Neural cell (in vitro differentiated cells): ENCODE measurements at regions not wholly inside any gene's neighbourhood (a gene's known extent, or its start where the extent isn't known, plus 50 kb on each side); places are given as distances from the start of the nearest gene placed in this dataset.

ENCODE experiments used
- H2AFZ ChIP-seq: fragments of 200-600, 300-800 bp; sonication (generic), shearing (Covaris generic); 2 replicates; pipeline ENCODE4 v1.6.0; 2014; ENCODE audit warnings: low read depth, mild to moderate bottlenecking, antibody characterized with exemption, low read length, moderate library complexity
- H3F3A ChIP-seq: fragments of 200-600 bp; shearing (Covaris generic); 2 replicates; pipeline ENCODE4 v1.6.1; 2016; ENCODE audit warnings: mild to moderate bottlenecking, moderate library complexity, mixed read lengths, antibody characterized with exemption, low read length; ENCODE audit not compliant: insufficient read depth, poor library complexity, severe bottlenecking
- H3K27ac ChIP-seq: fragments of 200-600, 300-800 bp; sonication (generic), shearing (Covaris generic); 2 replicates; pipeline ENCODE4 v1.5.1; 2014; ENCODE audit warnings: mild to moderate bottlenecking, low read length, moderate library complexity
- H3K27me3 ChIP-seq: fragments of 300-800, 200-600 bp; sonication (generic), shearing (Covaris generic); 2 replicates; pipeline ENCODE4 v1.6.0; 2014; ENCODE audit warnings: mild to moderate bottlenecking, low read depth, low read length, moderate library complexity; ENCODE audit not compliant: insufficient read depth
- H3K36me3 ChIP-seq: fragments of 300-800, 200-600 bp; sonication (generic), shearing (Covaris generic); 2 replicates; pipeline ENCODE4 v1.5.1; 2014; ENCODE audit warnings: mild to moderate bottlenecking, antibody characterized with exemption, low read length, moderate library complexity; ENCODE audit not compliant: insufficient read depth
- H3K4me2 ChIP-seq: fragments of 300-800, 200-600 bp; sonication (generic), shearing (Covaris generic); 2 replicates; pipeline ENCODE4 v1.6.0; 2014; ENCODE audit warnings: mild to moderate bottlenecking, low read length
- H3K4me3 ChIP-seq: fragments of 300-800, 200-600 bp; sonication (generic), shearing (Covaris generic); 2 replicates; pipeline ENCODE4 v1.5.1; 2014; ENCODE audit warnings: mild to moderate bottlenecking, low read length, moderate library complexity
- H3K79me2 ChIP-seq: fragments of 200-600 bp; shearing (Covaris generic); replicated peaks from 2 replicates; pipeline ENCODE4 v1.6.0; 2014; ENCODE audit warnings: mild to moderate bottlenecking, low read length, moderate library complexity; ENCODE audit not compliant: insufficient read depth
- H3K9ac ChIP-seq: fragments of 300-800, 200-600 bp; sonication (generic), shearing (Covaris generic); 2 replicates; pipeline ENCODE4 v1.6.1; 2016; ENCODE audit warnings: mild to moderate bottlenecking, low read length, mixed read lengths
- H3K9me2 ChIP-seq: fragments of 200-600 bp; shearing (Covaris generic); 2 replicates; pipeline ENCODE4 v1.6.1; 2016; ENCODE audit warnings: mild to moderate bottlenecking, low read length, mixed read lengths; ENCODE audit not compliant: insufficient read depth
- H3K9me3 ChIP-seq: fragments of 200-600, 300-800 bp; sonication (generic), shearing (Covaris generic); 2 replicates; pipeline ENCODE4 v1.6.1; 2016; ENCODE audit warnings: mild to moderate bottlenecking, mixed run types, low read length, moderate library complexity, mixed read lengths
- H4K20me1 ChIP-seq: fragments of 200-600 bp; shearing (Covaris generic); 2 replicates; pipeline ENCODE4 v1.6.1; 2016; ENCODE audit warnings: mild to moderate bottlenecking, mixed run types; ENCODE audit not compliant: insufficient read depth
- CTCF ChIP-seq: fragments of 450-650 bp; IDR thresholded peaks from 2 replicates; pipeline ENCODE4 v1.5.1; 2014; ENCODE audit warnings: antibody characterized with exemption, mild to moderate bottlenecking, moderate library complexity; ENCODE audit not compliant: poor library complexity, severe bottlenecking
- EP300 ChIP-seq: fragments of 450-650 bp; conservative IDR thresholded peaks from 2 replicates; pipeline ENCODE4 v1.6.1; 2014; ENCODE audit warnings: antibody characterized with exemption, mild to moderate bottlenecking, moderate library complexity; ENCODE audit not compliant: poor library complexity, severe bottlenecking
- EZH2 ChIP-seq: fragments of 200-600, 300-800 bp; shearing (Covaris generic), sonication (generic); IDR thresholded peaks from 2 replicates; pipeline ENCODE4 v1.6.1; 2014; ENCODE audit warnings: antibody characterized with exemption, low read length, borderline replicate concordance, mild to moderate bottlenecking; ENCODE audit not compliant: insufficient read depth, poor library complexity, severe bottlenecking
- MXI1 ChIP-seq: fragments of 450-650 bp; conservative IDR thresholded peaks from 2 replicates; pipeline ENCODE4 v1.6.1; 2014; ENCODE audit warnings: antibody characterized with exemption, mild to moderate bottlenecking; ENCODE audit not compliant: poor library complexity, severe bottlenecking
- POLR2AphosphoS5 ChIP-seq: IDR thresholded peaks from 2 replicates; pipeline ENCODE4 v1.6.1; 2012
- RAD21 ChIP-seq: fragments of 450-650 bp; conservative IDR thresholded peaks from 2 replicates; pipeline ENCODE4 v1.6.1; 2014; ENCODE audit warnings: antibody characterized with exemption, mild to moderate bottlenecking, moderate library complexity
- REST ChIP-seq: IDR thresholded peaks from 2 replicates; pipeline ENCODE4 v1.6.1; 2012; ENCODE audit warnings: borderline replicate concordance
- SMC3 ChIP-seq: fragments of 450-650 bp; conservative IDR thresholded peaks from 2 replicates; pipeline ENCODE4 v1.6.1; 2014; ENCODE audit warnings: antibody characterized with exemption, mild to moderate bottlenecking, moderate library complexity; ENCODE audit not compliant: poor library complexity
- TAF1 ChIP-seq: IDR thresholded peaks from 2 replicates; pipeline ENCODE4 v1.6.1; 2012; ENCODE audit warnings: low read depth

- Histone ChIP-seq H3K9me2 (no peaks in the 10 kb centered on the region), H3K4me2 (no peak overlapping the region), H3K36me3 (no peaks in the 10 kb centered on the region), H4K20me1 (no peaks in the 10 kb centered on the region), H3K79me2 (no peaks in the 10 kb centered on the region), H3K9me3 (no peaks in the 10 kb centered on the region), H2AFZ (no peak overlapping the region), H3K27ac (no peak overlapping the region), H3K4me3 (no peak overlapping the region), H3K27me3 (no peaks in the 10 kb centered on the region), H3F3A (no peaks in the 10 kb centered on the region), H3K9ac (no peak overlapping the region)
- TF ChIP-seq REST (no peak), POLR2AphosphoS5 (no peak), EP300 (no peak), TAF1 (no peak), CTCF (no peak), EZH2 (no peak), MXI1 (no peak), SMC3 (no peak), RAD21 (no peak)
These were observed 399.2 kb upstream of the AUTS2 start for GRCh38 chr7:69199041-69199440.

GRCh38 chr7:69199661-69200060 lies 398.6 kb upstream of the AUTS2 start:
- no peak overlapping the region for H3K4me3 ChIP-seq
- H3K9me2 ChIP-seq, result no peaks in the 10 kb centered on the region
- H3K9me3 ChIP-seq, result no peaks in the 10 kb centered on the region
- H3K79me2 ChIP-seq, result no peaks in the 10 kb centered on the region
- H3K9ac ChIP-seq, result no peak overlapping the region
- H3K27ac ChIP-seq, result no peak overlapping the region
- TF ChIP-seq EZH2, result no peak
- TF ChIP-seq CTCF, result no peak
- TF ChIP-seq MXI1, result no peak
- TF ChIP-seq RAD21, result no peak
- no peak for TF ChIP-seq POLR2AphosphoS5
- no peak for TF ChIP-seq TAF1
- TF ChIP-seq SMC3, result no peak
- TF ChIP-seq REST, result no peak
- no peaks in the 10 kb centered on the region for H3F3A ChIP-seq
- H4K20me1 ChIP-seq, result no peaks in the 10 kb centered on the region
- no peaks in the 10 kb centered on the region for H3K36me3 ChIP-seq
- no peak overlapping the region for H3K4me2 ChIP-seq
- H3K27me3 ChIP-seq, result no peaks in the 10 kb centered on the region
- H2AFZ ChIP-seq, result no peak overlapping the region
